ENCODE measurements at regions not wholly inside any gene's neighbourhood (a gene's known extent, or its start where the extent isn't known, plus 50 kb on each side); places are given as distances from the start of the nearest gene placed in this dataset.

GRCh38 chr2:221304916-221305315, 267.2 kb downstream of the EPHA4 start:
- no peak overlapping the region for H3K27ac ChIP-seq
- no peaks in the 10 kb centered on the region for H3K36me3 ChIP-seq
- intact Hi-C loops (cut with DNase I), result no loop called here
- H3K27me3 ChIP-seq, result no peaks in the 10 kb centered on the region
- TF ChIP-seq, protein P1, sequence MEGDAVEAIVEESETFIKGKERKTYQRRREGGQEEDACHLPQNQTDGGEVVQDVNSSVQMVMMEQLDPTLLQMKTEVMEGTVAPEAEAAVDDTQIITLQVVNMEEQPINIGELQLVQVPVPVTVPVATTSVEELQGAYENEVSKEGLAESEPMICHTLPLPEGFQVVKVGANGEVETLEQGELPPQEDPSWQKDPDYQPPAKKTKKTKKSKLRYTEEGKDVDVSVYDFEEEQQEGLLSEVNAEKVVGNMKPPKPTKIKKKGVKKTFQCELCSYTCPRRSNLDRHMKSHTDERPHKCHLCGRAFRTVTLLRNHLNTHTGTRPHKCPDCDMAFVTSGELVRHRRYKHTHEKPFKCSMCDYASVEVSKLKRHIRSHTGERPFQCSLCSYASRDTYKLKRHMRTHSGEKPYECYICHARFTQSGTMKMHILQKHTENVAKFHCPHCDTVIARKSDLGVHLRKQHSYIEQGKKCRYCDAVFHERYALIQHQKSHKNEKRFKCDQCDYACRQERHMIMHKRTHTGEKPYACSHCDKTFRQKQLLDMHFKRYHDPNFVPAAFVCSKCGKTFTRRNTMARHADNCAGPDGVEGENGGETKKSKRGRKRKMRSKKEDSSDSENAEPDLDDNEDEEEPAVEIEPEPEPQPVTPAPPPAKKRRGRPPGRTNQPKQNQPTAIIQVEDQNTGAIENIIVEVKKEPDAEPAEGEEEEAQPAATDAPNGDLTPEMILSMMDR (IDR thresholded peaks at IDR 0.05), result no peak
- FAIRE-seq (no peak), DNase-seq (no peak), ATAC-seq (no peak)
- WGBS, 2 donors, result 27 to 54% methylated on average over 2 of the region's 2 CpGs
- no peak overlapping the region for H3K4me3 ChIP-seq
- H3K9me3 ChIP-seq, result no peaks in the 10 kb centered on the region
- H3K4me1 ChIP-seq, result no peaks in the 10 kb centered on the region

- ATAC-seq (no peak), FAIRE-seq (no peak), DNase-seq (no peak)
- Histone ChIP-seq H3K27ac (no peak overlapping the region), H3K9me3 (no peaks in the 10 kb centered on the region), H3K27me3 (no peaks in the 10 kb centered on the region), H3K4me3 (no peak overlapping the region), H3K4me1 (no peaks in the 10 kb centered on the region), H3K36me3 (no peaks in the 10 kb centered on the region)
- TF ChIP-seq, protein P1 (IDR thresholded peaks at IDR 0.05), result no peak
- intact Hi-C loops (cut with DNase I), result no loop called here
- 77 to 78% methylated on average over 4 of the region's 4 CpGs for WGBS, 2 donors
Measured at GRCh38 chr2:221308507-221309066, 263.5 kb downstream of the EPHA4 start.

DNA sequence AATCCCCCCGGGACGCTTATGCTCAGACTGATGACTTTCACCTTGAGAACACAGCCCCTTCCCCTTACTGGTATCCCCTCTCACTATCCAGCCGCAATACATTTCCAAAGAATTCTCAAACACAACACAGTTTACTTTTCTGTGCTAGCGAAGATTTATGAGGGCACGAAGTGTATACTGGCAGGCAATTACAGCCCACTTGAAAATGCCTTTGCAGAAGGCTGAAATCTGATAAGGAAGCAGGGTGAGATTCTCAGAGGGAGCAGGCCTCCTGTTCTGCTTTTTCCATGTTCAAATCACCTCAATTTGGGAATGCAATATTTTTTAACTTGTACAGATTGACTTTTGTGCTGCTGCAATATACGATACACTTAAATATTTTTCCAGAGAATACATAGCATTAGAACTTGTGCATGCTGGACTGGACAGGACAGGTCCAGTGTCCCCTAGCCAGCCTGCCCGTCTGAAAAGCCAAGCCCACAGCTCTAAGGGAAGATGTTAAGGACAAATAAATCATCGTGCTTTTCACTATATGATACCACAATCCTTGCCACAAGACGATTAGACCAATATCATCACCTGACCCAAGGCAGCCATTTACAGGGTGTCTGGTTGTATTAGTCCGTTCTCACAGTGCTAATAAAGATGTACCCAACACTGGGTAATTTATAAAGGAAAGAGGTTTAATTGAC, 262.1 kb downstream of the EPHA4 start:
- TF ChIP-seq, protein P1 (IDR thresholded peaks at IDR 0.05), result no peak
- Histone ChIP-seq H3K4me1 (no peaks in the 10 kb centered on the region), H3K36me3 (no peaks in the 10 kb centered on the region), H3K27ac (no peak overlapping the region), H3K4me3 (no peak overlapping the region), H3K9me3 (no peaks in the 10 kb centered on the region), H3K27me3 (no peaks in the 10 kb centered on the region)
- FAIRE-seq (no peak), DNase-seq (no peak), ATAC-seq (no peak)
- intact Hi-C loops (cut with DNase I), result no loop called here
- 51 to 56% methylated on average over 10 of the region's 10 CpGs for WGBS, 2 donors

- H3K9me3 ChIP-seq, result no peaks in the 10 kb centered on the region
- intact Hi-C loops (cut with DNase I), result no loop called here
- no peaks in the 10 kb centered on the region for H3K36me3 ChIP-seq
- FAIRE-seq (no peak), DNase-seq (no peak), ATAC-seq (no peak)
- WGBS, 2 donors, result 58 to 61% methylated on average over 1 of the region's 1 CpG
- H3K27ac ChIP-seq, result no peak overlapping the region
- TF ChIP-seq, protein P1 (IDR thresholded peaks at IDR 0.05), result no peak
- no peaks in the 10 kb centered on the region for H3K27me3 ChIP-seq
- no peaks in the 10 kb centered on the region for H3K4me1 ChIP-seq
- no peak overlapping the region for H3K4me3 ChIP-seq
Measured at GRCh38 chr2:221310730-221311129, 261.4 kb downstream of the EPHA4 start.

GRCh38 chr2:221312634-221313033, 259.5 kb downstream of the EPHA4 start:
- DNase-seq, result no peak
- Histone ChIP-seq H3K27me3 (no peaks in the 10 kb centered on the region), H3K27ac (no peak overlapping the region), H3K4me3 (no peak overlapping the region), H3K4me1 (no peaks in the 10 kb centered on the region), H3K9me3 (no peaks in the 10 kb centered on the region), H3K36me3 (no peaks in the 10 kb centered on the region)
- ATAC-seq, result no peak
- no peak for FAIRE-seq
- TF ChIP-seq, protein P1 (IDR thresholded peaks at IDR 0.05), result no peak
- intact Hi-C loops (cut with DNase I), result no loop called here

Data from pancreas (tissue), 10 donors.